Thoracic aorta (tissue), 2 donors: ENCODE measurements at regions not wholly inside any gene's neighbourhood (a gene's known extent, or its start where the extent isn't known, plus 50 kb on each side); places are given as distances from the start of the nearest gene placed in this dataset.

Source experiments
- ATAC-seq: fragments of 150-250 bp; one replicate; pipeline ENCODE4 v1.8.0; 2017; ENCODE audit warnings: low read depth; ENCODE audit not compliant: insufficient number of reproducible peaks, low FRiP score
- DNase-seq: peaks from one replicate; pipeline ENCODE4 v3.0.0-alpha.2; 2020; ENCODE audit warnings: low spot score
- H3K27ac ChIP-seq, 2 donors: fragments of 200-600 bp; sonication (generic); 1 replicate in 1 of 2; 2 replicates in 1 of 2; pipeline ENCODE4 v1.5.1; 2016; ENCODE audit warnings: mild to moderate bottlenecking in 2 of 2, moderate library complexity in 2 of 2
- H3K27me3 ChIP-seq: fragments of 200-600 bp; sonication (generic); replicated peaks from 2 replicates; pipeline ENCODE4 v1.6.0; 2016; ENCODE audit warnings: mild to moderate bottlenecking; ENCODE audit not compliant: insufficient read depth
- H3K36me3 ChIP-seq: fragments of 200-600 bp; sonication (generic); one replicate; pipeline ENCODE4 v1.5.1; 2016
- H3K4me1 ChIP-seq, 2 donors: fragments of 200-600 bp; sonication (generic); 1 replicate in 1 of 2; 2 replicates in 1 of 2; pipeline versions ENCODE4 v1.5.1 to v1.6.0; 2016; ENCODE audit warnings: low read depth in 2 of 2, mild to moderate bottlenecking in 1 of 2; ENCODE audit not compliant: control insufficient read depth in 1 of 2
- H3K4me3 ChIP-seq: fragments of 200-600 bp; sonication (generic); 2 replicates; pipeline ENCODE4 v1.5.1; 2016; ENCODE audit warnings: mild to moderate bottlenecking
- H3K9me3 ChIP-seq: fragments of 200-600 bp; sonication (generic); 2 replicates; pipeline ENCODE4 v1.5.1; 2016
- TF ChIP-seq, protein P1 (sequence below): fragments of 200-600 bp; sonication (generic); IDR thresholded peaks from one replicate; pipeline ENCODE4 v1.5.1; 2019; ENCODE audit warnings: antibody characterized with exemption

GRCh38 chr2:13195270-13195669 is 478.5 kb downstream of the TRIB2 start:
- no peaks in the 10 kb centered on the region for H3K9me3 ChIP-seq
- TF ChIP-seq, protein P1, sequence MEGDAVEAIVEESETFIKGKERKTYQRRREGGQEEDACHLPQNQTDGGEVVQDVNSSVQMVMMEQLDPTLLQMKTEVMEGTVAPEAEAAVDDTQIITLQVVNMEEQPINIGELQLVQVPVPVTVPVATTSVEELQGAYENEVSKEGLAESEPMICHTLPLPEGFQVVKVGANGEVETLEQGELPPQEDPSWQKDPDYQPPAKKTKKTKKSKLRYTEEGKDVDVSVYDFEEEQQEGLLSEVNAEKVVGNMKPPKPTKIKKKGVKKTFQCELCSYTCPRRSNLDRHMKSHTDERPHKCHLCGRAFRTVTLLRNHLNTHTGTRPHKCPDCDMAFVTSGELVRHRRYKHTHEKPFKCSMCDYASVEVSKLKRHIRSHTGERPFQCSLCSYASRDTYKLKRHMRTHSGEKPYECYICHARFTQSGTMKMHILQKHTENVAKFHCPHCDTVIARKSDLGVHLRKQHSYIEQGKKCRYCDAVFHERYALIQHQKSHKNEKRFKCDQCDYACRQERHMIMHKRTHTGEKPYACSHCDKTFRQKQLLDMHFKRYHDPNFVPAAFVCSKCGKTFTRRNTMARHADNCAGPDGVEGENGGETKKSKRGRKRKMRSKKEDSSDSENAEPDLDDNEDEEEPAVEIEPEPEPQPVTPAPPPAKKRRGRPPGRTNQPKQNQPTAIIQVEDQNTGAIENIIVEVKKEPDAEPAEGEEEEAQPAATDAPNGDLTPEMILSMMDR = no peak
- no peaks in the 10 kb centered on the region for H3K4me1 ChIP-seq
- H3K4me3 ChIP-seq = no peak overlapping the region
- no peak for DNase-seq
- no peaks in the 10 kb centered on the region for H3K27me3 ChIP-seq
- H3K27ac ChIP-seq = no peak overlapping the region
- no peak for ATAC-seq
- H3K36me3 ChIP-seq = no peaks in the 10 kb centered on the region

DNA sequence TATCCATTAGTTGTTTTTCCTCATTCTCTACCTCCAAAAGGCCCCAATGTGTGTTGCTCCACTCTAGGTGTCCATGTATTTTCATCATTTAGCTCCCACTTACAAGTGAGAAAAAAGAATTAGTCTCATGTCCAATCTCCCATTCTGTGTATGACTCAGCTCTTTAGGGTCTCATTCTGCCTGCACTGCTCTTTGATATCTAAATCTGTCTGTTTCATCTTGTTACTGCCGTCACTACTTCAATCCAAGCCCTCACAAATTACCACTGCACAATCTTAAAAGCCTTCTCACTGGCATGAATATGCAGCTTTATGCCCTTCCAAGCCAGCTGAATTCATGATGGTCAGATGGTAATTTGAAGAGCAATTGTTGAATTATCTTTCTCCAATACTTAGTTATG is 480.5 kb downstream of the TRIB2 start:
- DNase-seq = no peak
- Histone ChIP-seq H3K4me1 (no peaks in the 10 kb centered on the region), H3K36me3 (no peaks in the 10 kb centered on the region), H3K27ac (no peak overlapping the region), H3K9me3 (no peaks in the 10 kb centered on the region), H3K4me3 (no peak overlapping the region), H3K27me3 (no peaks in the 10 kb centered on the region)
- TF ChIP-seq, protein P1 = no peak
- no peak for ATAC-seq

- H3K36me3 ChIP-seq = no peaks in the 10 kb centered on the region
- H3K4me1 ChIP-seq = no peaks in the 10 kb centered on the region
- TF ChIP-seq, protein P1 = no peak
- no peaks in the 10 kb centered on the region for H3K9me3 ChIP-seq
- ATAC-seq (no peak), DNase-seq (no peak)
- no peak overlapping the region for H3K4me3 ChIP-seq
- H3K27me3 ChIP-seq = no peaks in the 10 kb centered on the region
- no peak overlapping the region for H3K27ac ChIP-seq
Observed at GRCh38 chr2:13201924-13202323, 485.2 kb downstream of the TRIB2 start.

GRCh38 chr2:13212115-13212514 is 495.4 kb downstream of the TRIB2 start:
- H3K9me3 ChIP-seq = no peaks in the 10 kb centered on the region
- TF ChIP-seq, protein P1 = no peak
- no peaks in the 10 kb centered on the region for H3K36me3 ChIP-seq
- no peaks in the 10 kb centered on the region for H3K27me3 ChIP-seq
- H3K4me1 ChIP-seq = no peaks in the 10 kb centered on the region
- no peak overlapping the region for H3K27ac ChIP-seq
- DNase-seq (no peak), ATAC-seq (peak; percentile 55)
- H3K4me3 ChIP-seq = no peak overlapping the region

DNA sequence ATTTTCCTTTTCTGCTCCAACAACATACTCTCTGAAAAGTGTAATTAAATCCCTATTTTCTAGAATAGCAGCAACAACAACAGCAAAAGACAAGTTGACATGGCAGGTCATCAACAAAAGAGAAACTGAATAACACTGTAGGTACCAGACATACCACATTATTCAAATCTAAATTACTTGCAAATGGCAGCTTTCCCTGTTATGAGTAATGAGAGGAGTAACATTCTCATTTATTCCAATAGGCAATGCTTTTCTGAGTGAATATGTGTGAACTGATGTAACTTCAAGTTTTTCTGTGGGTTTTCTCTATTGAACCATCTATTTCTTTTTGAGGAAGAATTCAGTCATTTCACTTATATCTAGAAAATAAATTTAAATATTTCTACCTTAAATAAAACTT is 501.5 kb downstream of the TRIB2 start:
- Histone ChIP-seq H3K27ac (no peak overlapping the region), H3K4me1 (no peaks in the 10 kb centered on the region), H3K27me3 (no peaks in the 10 kb centered on the region), H3K36me3 (no peaks in the 10 kb centered on the region), H3K9me3 (no peaks in the 10 kb centered on the region), H3K4me3 (no peak overlapping the region)
- DNase-seq (no peak), ATAC-seq (no peak)
- TF ChIP-seq, protein P1 = no peak
